ENCODE measurements at regions not wholly inside any gene's neighbourhood (a gene's known extent, or its start where the extent isn't known, plus 50 kb on each side); places are given as distances from the start of the nearest gene placed in this dataset.

- DNase-seq = no peak
These were observed 412.2 kb downstream of the MATN1 start for GRCh38 chr1:30310966-30311742.

- no peak for DNase-seq
These were observed 416.2 kb downstream of the MATN1 start for GRCh38 chr1:30307182-30307581.

GRCh38 chr1:30305519-30305918 lies 417.9 kb downstream of the MATN1 start:
- no peak for DNase-seq

- no peak for DNase-seq
These were observed 418.3 kb downstream of the MATN1 start for GRCh38 chr1:30305061-30305460.

GRCh38 chr1:30304080-30304479 lies 419.3 kb downstream of the MATN1 start:
- DNase-seq = no peak

- no peak for DNase-seq
These were observed 420.0 kb downstream of the MATN1 start for GRCh38 chr1:30303387-30303786.

- DNase-seq = no peak
These were observed 420.5 kb downstream of the MATN1 start for GRCh38 chr1:30302858-30303257.

GRCh38 chr1:30300669-30301068 lies 422.7 kb downstream of the MATN1 start:
- no peak for DNase-seq

- DNase-seq = no peak
These were observed 424.0 kb downstream of the MATN1 start for GRCh38 chr1:30299393-30299792.

- DNase-seq = no peak
These were observed 427.7 kb downstream of the MATN1 start for GRCh38 chr1:30295674-30296073.

- DNase-seq = no peak
These were observed 428.1 kb downstream of the MATN1 start for GRCh38 chr1:30295266-30295665.

GRCh38 chr1:30294508-30294907 lies 428.9 kb downstream of the MATN1 start:
- DNase-seq = no peak

- DNase-seq = no peak
These were observed 430.9 kb downstream of the MATN1 start for GRCh38 chr1:30292451-30292850.

GRCh38 chr1:30291526-30291925 lies 431.9 kb downstream of the MATN1 start:
- DNase-seq = no peak

GRCh38 chr1:30290581-30290980 lies 432.8 kb downstream of the MATN1 start:
- no peak for DNase-seq

- no peak for DNase-seq
These were observed 435.4 kb downstream of the MATN1 start for GRCh38 chr1:30287976-30288375.

GRCh38 chr1:30286988-30287839 lies 436.2 kb downstream of the MATN1 start:
- DNase-seq = no peak

GRCh38 chr1:30286241-30286987 lies 437.0 kb downstream of the MATN1 start:
- DNase-seq = no peak

GRCh38 chr1:30285501-30285932 lies 437.9 kb downstream of the MATN1 start:
- no peak for DNase-seq

- DNase-seq = no peak
These were observed 438.5 kb downstream of the MATN1 start for GRCh38 chr1:30284728-30285475.

GRCh38 chr1:30284226-30284625 lies 439.2 kb downstream of the MATN1 start:
- no peak for DNase-seq

- DNase-seq = no peak
These were observed 440.0 kb downstream of the MATN1 start for GRCh38 chr1:30283199-30283962.

Data from GDM1 (cell line).